Psoas muscle (tissue), 7 donors: ENCODE measurements at regions not wholly inside any gene's neighbourhood (a gene's known extent, or its start where the extent isn't known, plus 50 kb on each side); places are given as distances from the start of the nearest gene placed in this dataset.
"Not testable (repeated sequence)": the region's sequence is repeated elsewhere in the genome, so short reads cannot be mapped to it uniquely, and the experiment has no call there.

Source experiments
- ATAC-seq, 4 donors: fragments of 200-7000 bp; cut with Tn5 transposase; one replicate each; pipeline ENCODE4 v1.9.1; 2020; ENCODE audit warnings: moderate library complexity in 3 of 4, mild to moderate bottlenecking in 2 of 4
- DNase-seq, 2 donors: peaks; one replicate each; pipeline ENCODE4 v3.0.0-alpha.2; 2020
- H3K27ac ChIP-seq: fragments of 200-600 bp; one replicate; pipeline ENCODE4 v1.8.0; 2022
- H3K27me3 ChIP-seq, 3 donors: fragments of 200-600 bp in 1 of 3; one replicate each; pipeline versions ENCODE4 v1.6.1 to v1.8.0; 2013 to 2022; ENCODE audit warnings: low read length in 2 of 3, mild to moderate bottlenecking in 2 of 3, moderate library complexity in 1 of 3; ENCODE audit not compliant: insufficient read depth in 3 of 3
- H3K36me3 ChIP-seq, 2 donors: fragments of 200-600 bp in 1 of 2; one replicate each; pipeline versions ENCODE4 v1.6.1 to v1.8.0; 2013 to 2022; ENCODE audit warnings: low read depth in 1 of 2, mild to moderate bottlenecking in 1 of 2, moderate library complexity in 1 of 2; ENCODE audit not compliant: insufficient read depth in 1 of 2
- H3K4me1 ChIP-seq: fragments of 200-600 bp; one replicate; pipeline ENCODE4 v1.8.0; 2022
- H3K4me3 ChIP-seq: fragments of 200-600 bp; one replicate; pipeline ENCODE4 v1.8.0; 2022; ENCODE audit warnings: mild to moderate bottlenecking
- H3K9me3 ChIP-seq: fragments of 200-600 bp; one replicate; pipeline ENCODE4 v1.8.0; 2022
- CTCF ChIP-seq: fragments of 200-600 bp; IDR thresholded peaks from one replicate; pipeline ENCODE4 v1.8.0; 2022; ENCODE audit warnings: antibody characterized with exemption
- WGBS, 3 donors: extraction: QIAGEN DNeasy Blood & Tissue Kit; methylation state at CpG; one replicate each; pipeline versions ENCODE4 v1.1.6 to v1.1.7; 2013; 5-methylcytosine and 5-hydroxymethylcytosine counted together
- intact Hi-C, 2 donors: fragments of 100-400 bp; cut with DNase I; formaldehyde crosslinking; loops; one replicate each; pipeline versions ENCODE4 v1.11.0 to v1.14.2; 2022
- donor health status: healthy with polysubstance abuse.
- donor health status: DM: no; HTN: no; CAD: no; lungs with moderate emphysema.
- donor health status: Bipolar disorder and iron deficiency.
- donor health status: healthy.
- donor health status: DM: yes; HTN: yes; CAD: no.
- donor health status: DM: no; HTN: no; CAD: no.
- donor health status: DM: yes; HTN: yes; CAD: no.

GRCh38 chr3:22835041-22835440, 368.1 kb upstream of the UBE2E2 start:
- TF ChIP-seq CTCF, result no peak
- DNase-seq, result no peak
- intact Hi-C loops, result no loop called here
- no peak for ATAC-seq
- Histone ChIP-seq H3K27me3 (no peaks in the 10 kb centered on the region), H3K9me3 (no peaks in the 10 kb centered on the region), H3K4me1 (no peaks in the 10 kb centered on the region), H3K4me3 (no peak overlapping the region), H3K27ac (no peak overlapping the region), H3K36me3 (no peaks in the 10 kb centered on the region)
- WGBS, 3 donors, result 40 to 47% (median 45%) methylated on average over 2 of the region's 2 CpGs

- Histone ChIP-seq H3K27me3 (no peaks in the 10 kb centered on the region), H3K4me3 (no peak overlapping the region), H3K36me3 (no peaks in the 10 kb centered on the region), H3K4me1 (no peaks in the 10 kb centered on the region), H3K9me3 (no peaks in the 10 kb centered on the region), H3K27ac (no peak overlapping the region)
- DNase-seq (no peak), ATAC-seq (no peak)
- intact Hi-C loops, result no loop called here
- WGBS, 3 donors, result 14 to 29% (median 23%) methylated on average over 1 of the region's 1 CpG
- TF ChIP-seq CTCF, result no peak
Measured at GRCh38 chr3:22836131-22836530, 367.0 kb upstream of the UBE2E2 start.

- no peak for TF ChIP-seq CTCF
- no peaks in the 10 kb centered on the region for H3K4me1 ChIP-seq
- WGBS, 3 donors, result 88 to 90% (median 88%) methylated on average over 3 of the region's 3 CpGs
- intact Hi-C loops, result no loop called here
- no peaks in the 10 kb centered on the region for H3K36me3 ChIP-seq
- no peak overlapping the region for H3K27ac ChIP-seq
- H3K9me3 ChIP-seq, result peaks cover 4% of the 10 kb centered on the region
- H3K4me3 ChIP-seq, result no peak overlapping the region
- no peak for ATAC-seq
- DNase-seq, result no peak
- no peaks in the 10 kb centered on the region for H3K27me3 ChIP-seq
Measured at GRCh38 chr3:22843854-22844253, 359.3 kb upstream of the UBE2E2 start.

DNA sequence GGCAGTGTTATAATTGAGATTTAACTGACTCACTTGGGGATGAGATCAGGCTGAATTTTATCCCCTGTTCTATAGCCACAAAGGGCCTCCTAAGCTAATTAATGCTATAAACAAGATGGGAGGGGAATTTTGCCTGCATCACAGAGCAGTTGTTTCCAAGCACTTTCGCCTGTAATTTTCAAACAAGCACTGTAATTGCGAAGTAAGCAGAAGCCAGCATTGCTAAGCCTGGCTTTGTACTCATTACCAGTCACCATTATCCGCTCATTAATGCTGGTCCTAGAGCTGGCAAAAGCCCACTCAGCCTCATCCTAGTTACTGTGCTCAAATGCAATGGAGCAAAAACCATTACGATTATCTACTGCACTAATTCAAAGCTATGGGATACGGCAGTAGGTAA, 356.6 kb upstream of the UBE2E2 start:
- DNase-seq (no peak), ATAC-seq (no peak)
- peaks cover 3% of the 10 kb centered on the region for H3K9me3 ChIP-seq
- H3K4me3 ChIP-seq, result no peak overlapping the region
- no peaks in the 10 kb centered on the region for H3K27me3 ChIP-seq
- no peak overlapping the region for H3K27ac ChIP-seq
- 70 to 91% (median 83%) methylated on average over 5 of the region's 5 CpGs for WGBS, 3 donors
- TF ChIP-seq CTCF, result no peak
- intact Hi-C loops, result no loop called here
- no peaks in the 10 kb centered on the region for H3K4me1 ChIP-seq
- H3K36me3 ChIP-seq, result no peaks in the 10 kb centered on the region

- H3K4me1 ChIP-seq, DNase-seq, H3K27ac ChIP-seq, H3K9me3 ChIP-seq, H3K36me3 ChIP-seq, intact Hi-C loops, ATAC-seq, H3K27me3 ChIP-seq, H3K4me3 ChIP-seq: not testable (repeated sequence)
- 94 to 97% (median 95%) methylated on average over 4 of the region's 6 CpGs for WGBS, 3 donors
Measured at GRCh38 chr3:22849583-22849982, 353.5 kb upstream of the UBE2E2 start.
